Osteoblast (primary cell): ENCODE measurements at regions not wholly inside any gene's neighbourhood (a gene's known extent, or its start where the extent isn't known, plus 50 kb on each side); places are given as distances from the start of the nearest gene placed in this dataset.
A peak's percentile ranks its signal among the peaks of the same experiment; 100 is the strongest.

Experiments used
- DNase-seq: peaks from one replicate; pipeline ENCODE4 v3.0.0; 2011; ENCODE audit warnings: low spot score, mixed read lengths; ENCODE audit not compliant: insufficient read length; ENCODE audit errors: missing footprints
- H2AFZ ChIP-seq: 2 replicates; pipeline ENCODE4 v1.6.0; 2011; ENCODE audit warnings: mild to moderate bottlenecking, low read length
- H3K27ac ChIP-seq: 2 replicates; pipeline ENCODE4 v1.5.1; 2011; ENCODE audit warnings: mild to moderate bottlenecking, low read depth, low read length, moderate library complexity
- H3K27me3 ChIP-seq: 2 replicates; pipeline ENCODE4 v1.6.0; 2012; ENCODE audit warnings: mild to moderate bottlenecking, control low read depth, inconsistent platforms, low read length, moderate library complexity; ENCODE audit not compliant: insufficient read depth
- H3K36me3 ChIP-seq: 2 replicates; pipeline ENCODE4 v1.5.1; 2011; ENCODE audit warnings: mild to moderate bottlenecking, low read length, control low read depth, moderate library complexity; ENCODE audit not compliant: insufficient read depth
- H3K4me1 ChIP-seq: 2 replicates; pipeline ENCODE4 v1.5.1; 2011; ENCODE audit warnings: mild to moderate bottlenecking, low read length, control low read depth, moderate library complexity; ENCODE audit not compliant: insufficient read depth
- H3K4me2 ChIP-seq: 2 replicates; pipeline ENCODE4 v1.6.0; 2011; ENCODE audit warnings: mild to moderate bottlenecking, low read length; ENCODE audit not compliant: insufficient read depth
- H3K4me3 ChIP-seq: fragments of 200-600 bp; sonication (generic); 3 replicates; pipeline ENCODE4 v1.5.1; 2012; ENCODE audit warnings: mild to moderate bottlenecking, low read length, inconsistent platforms; ENCODE audit not compliant: insufficient read depth
- H3K79me2 ChIP-seq: 2 replicates; pipeline ENCODE4 v1.6.0; 2012; ENCODE audit warnings: mild to moderate bottlenecking, low read length, control low read depth, inconsistent platforms; ENCODE audit not compliant: insufficient read depth
- H3K9me3 ChIP-seq: 2 replicates; pipeline ENCODE4 v1.5.1; 2011; ENCODE audit warnings: low read depth, low read length, control low read depth
- H4K20me1 ChIP-seq: 2 replicates; pipeline ENCODE4 v1.6.0; 2012; ENCODE audit warnings: mild to moderate bottlenecking, low read length, control low read depth; ENCODE audit not compliant: insufficient read depth
- TF ChIP-seq, protein P1 (sequence below): IDR thresholded peaks from 2 replicates; pipeline ENCODE4 v1.5.1; 2011; ENCODE audit warnings: mild to moderate bottlenecking, low read depth, low read length, moderate library complexity; ENCODE audit errors: extremely low read depth

GRCh38 chr20:57907131-57908000 lies 197.6 kb upstream of the PMEPA1 start:
- Histone ChIP-seq H3K4me2 (no peak overlapping the region), H3K4me3 (no peak overlapping the region), H4K20me1 (no peaks in the 10 kb centered on the region), H2AFZ (no peak overlapping the region), H3K36me3 (no peaks in the 10 kb centered on the region), H3K27ac (no peak overlapping the region), H3K4me1 (peaks cover 7% of the 10 kb centered on the region), H3K79me2 (no peaks in the 10 kb centered on the region), H3K27me3 (peaks cover 24% of the 10 kb centered on the region), H3K9me3 (no peaks in the 10 kb centered on the region)
- no peak for DNase-seq
- TF ChIP-seq, protein P1, sequence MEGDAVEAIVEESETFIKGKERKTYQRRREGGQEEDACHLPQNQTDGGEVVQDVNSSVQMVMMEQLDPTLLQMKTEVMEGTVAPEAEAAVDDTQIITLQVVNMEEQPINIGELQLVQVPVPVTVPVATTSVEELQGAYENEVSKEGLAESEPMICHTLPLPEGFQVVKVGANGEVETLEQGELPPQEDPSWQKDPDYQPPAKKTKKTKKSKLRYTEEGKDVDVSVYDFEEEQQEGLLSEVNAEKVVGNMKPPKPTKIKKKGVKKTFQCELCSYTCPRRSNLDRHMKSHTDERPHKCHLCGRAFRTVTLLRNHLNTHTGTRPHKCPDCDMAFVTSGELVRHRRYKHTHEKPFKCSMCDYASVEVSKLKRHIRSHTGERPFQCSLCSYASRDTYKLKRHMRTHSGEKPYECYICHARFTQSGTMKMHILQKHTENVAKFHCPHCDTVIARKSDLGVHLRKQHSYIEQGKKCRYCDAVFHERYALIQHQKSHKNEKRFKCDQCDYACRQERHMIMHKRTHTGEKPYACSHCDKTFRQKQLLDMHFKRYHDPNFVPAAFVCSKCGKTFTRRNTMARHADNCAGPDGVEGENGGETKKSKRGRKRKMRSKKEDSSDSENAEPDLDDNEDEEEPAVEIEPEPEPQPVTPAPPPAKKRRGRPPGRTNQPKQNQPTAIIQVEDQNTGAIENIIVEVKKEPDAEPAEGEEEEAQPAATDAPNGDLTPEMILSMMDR: no peak

DNA sequence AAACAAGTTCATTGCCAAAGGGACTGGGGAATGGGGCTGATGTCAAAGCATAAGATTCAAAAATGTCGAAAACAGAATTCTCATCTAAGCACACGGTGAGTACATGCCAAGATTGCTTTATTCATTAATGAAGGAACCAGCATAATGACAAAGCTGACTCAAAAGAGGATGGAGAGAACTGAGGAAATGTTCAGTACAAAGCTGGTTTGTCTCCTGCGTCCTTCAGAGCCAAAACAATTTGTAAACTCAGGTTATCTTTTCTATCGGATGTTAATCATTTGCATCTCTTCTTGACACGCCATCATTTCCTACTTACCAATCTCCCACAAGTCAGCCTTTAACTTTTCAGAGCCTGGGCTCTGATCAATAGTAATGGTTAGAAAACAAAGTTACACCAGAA lies 195.6 kb upstream of the PMEPA1 start:
- no peaks in the 10 kb centered on the region for H3K9me3 ChIP-seq
- DNase-seq: peak; percentile 18
- no peaks in the 10 kb centered on the region for H4K20me1 ChIP-seq
- H3K27me3 ChIP-seq: peaks cover 29% of the 10 kb centered on the region
- no peak overlapping the region for H3K4me2 ChIP-seq
- no peaks in the 10 kb centered on the region for H3K36me3 ChIP-seq
- peaks cover 12% of the 10 kb centered on the region for H3K4me1 ChIP-seq
- no peak overlapping the region for H3K27ac ChIP-seq
- H2AFZ ChIP-seq: no peak overlapping the region
- H3K79me2 ChIP-seq: no peaks in the 10 kb centered on the region
- TF ChIP-seq, protein P1: no peak
- H3K4me3 ChIP-seq: no peak overlapping the region

DNA sequence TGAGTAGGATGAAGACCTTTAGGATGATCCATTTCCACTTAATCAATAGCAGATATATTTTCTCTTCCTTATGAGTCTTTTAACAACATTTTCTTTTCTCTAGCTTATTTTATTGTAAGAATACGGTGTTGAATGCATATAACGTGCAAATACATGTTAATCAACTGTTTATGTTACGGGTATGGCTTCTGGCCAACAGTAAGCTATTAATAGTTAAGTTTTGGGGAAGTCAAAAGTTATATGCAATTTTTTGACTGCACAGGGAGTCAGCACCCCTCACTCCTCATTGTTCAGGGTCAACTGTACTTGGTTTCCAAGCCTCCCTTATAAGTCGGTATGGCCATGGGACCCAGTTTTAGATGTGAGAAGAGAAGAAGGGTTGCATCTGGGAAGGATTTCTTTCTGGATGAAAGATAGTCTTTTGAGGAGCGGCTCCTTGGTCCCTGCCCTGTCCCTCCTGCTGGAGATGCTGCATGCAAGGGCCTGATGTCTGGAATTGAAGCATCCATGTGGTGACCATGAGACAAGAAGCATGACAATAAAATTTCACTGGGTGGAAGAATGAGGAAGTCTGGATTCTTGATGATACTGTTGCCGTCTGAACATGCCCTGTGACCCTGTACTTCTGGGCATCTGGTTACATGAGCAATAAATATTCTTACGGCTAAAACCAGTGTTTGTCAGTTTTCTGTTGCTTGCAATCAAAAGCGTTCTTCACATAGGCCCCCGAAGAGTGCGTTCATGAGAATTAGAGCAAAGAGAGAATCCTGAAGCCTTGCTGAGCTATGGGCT lies 194.7 kb upstream of the PMEPA1 start:
- Histone ChIP-seq H3K36me3 (no peaks in the 10 kb centered on the region), H3K4me2 (no peak overlapping the region), H3K4me3 (no peak overlapping the region), H2AFZ (no peak overlapping the region), H3K27ac (no peak overlapping the region), H3K27me3 (peaks cover 27% of the 10 kb centered on the region), H3K9me3 (no peaks in the 10 kb centered on the region), H4K20me1 (no peaks in the 10 kb centered on the region), H3K4me1 (peaks cover 18% of the 10 kb centered on the region), H3K79me2 (no peaks in the 10 kb centered on the region)
- DNase-seq: no peak
- TF ChIP-seq, protein P1: no peak

DNA sequence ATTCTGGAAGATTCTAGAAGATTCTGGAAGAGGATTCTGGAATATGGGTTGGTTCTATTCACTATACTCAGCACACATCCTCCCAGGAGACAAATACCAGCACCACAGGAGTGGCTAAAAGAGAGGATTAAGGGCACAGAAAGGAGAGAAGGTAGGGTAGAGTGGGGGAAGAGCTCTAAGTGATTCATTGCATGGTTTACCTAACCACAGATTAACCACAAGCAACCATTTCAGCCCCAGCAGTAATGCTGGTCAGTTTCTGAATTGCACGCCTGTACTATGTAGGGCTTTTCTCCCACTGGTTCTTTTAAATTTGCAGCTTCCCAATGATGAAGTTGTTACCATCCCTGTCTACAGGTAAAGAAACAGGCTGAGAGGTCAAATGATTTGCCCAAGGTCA lies 192.7 kb upstream of the PMEPA1 start:
- peaks cover 22% of the 10 kb centered on the region for H3K4me1 ChIP-seq
- H3K9me3 ChIP-seq: no peaks in the 10 kb centered on the region
- H3K27me3 ChIP-seq: peaks cover 29% of the 10 kb centered on the region
- no peaks in the 10 kb centered on the region for H3K36me3 ChIP-seq
- peak overlapping the region; percentile 19 for H3K4me2 ChIP-seq
- no peak overlapping the region for H3K4me3 ChIP-seq
- peak; percentile 96 for DNase-seq
- no peaks in the 10 kb centered on the region for H4K20me1 ChIP-seq
- no peak overlapping the region for H3K27ac ChIP-seq
- H2AFZ ChIP-seq: no peak overlapping the region
- H3K79me2 ChIP-seq: no peaks in the 10 kb centered on the region
- TF ChIP-seq, protein P1: peak; percentile 34
